B cell (primary cell): ENCODE measurements at regions not wholly inside any gene's neighbourhood (a gene's known extent, or its start where the extent isn't known, plus 50 kb on each side); places are given as distances from the start of the nearest gene placed in this dataset.

Experiments
- ATAC-seq: fragments of 200-7000 bp; cut with Tn5 transposase; one replicate; pipeline ENCODE4 v1.10.0; 2021; ENCODE audit warnings: low read depth, mild to moderate bottlenecking, moderate number of reproducible peaks, moderate library complexity
- CTCF ChIA-PET: fragments of 350-600 bp; sonication (Branson Sonifier 250); formaldehyde crosslinking; loops from one replicate; lab custom pipeline; 2021; ENCODE audit warnings: antibody characterized with exemption, inconsistent platforms; lab: Charles Lee
- POLR2A ChIA-PET: fragments of 350-600 bp; sonication (Branson Sonifier 250); formaldehyde crosslinking; loops from one replicate; lab custom pipeline; 2021; ENCODE audit warnings: antibody characterized with exemption; lab: Charles Lee
- DNase-seq: peaks from one replicate; pipeline ENCODE4 v3.0.0; 2013
- H2AFZ ChIP-seq: 2 replicates; pipeline ENCODE4 v1.6.1; 2012; ENCODE audit warnings: mild to moderate bottlenecking, low read depth, low read length; ENCODE audit not compliant: insufficient read depth, poor library complexity, severe bottlenecking
- H3K27ac ChIP-seq, 2 donors: 1 replicate in 1 of 2; 2 replicates in 1 of 2; pipeline ENCODE4 v1.5.1; 2012 to 2013; ENCODE audit warnings: low read length in 2 of 2, mild to moderate bottlenecking in 2 of 2, moderate library complexity in 1 of 2
- H3K27me3 ChIP-seq, 4 experiments: fragments of 200-600 bp in 1 of 4; sonication (generic) in 1 of 4; replicated peaks in 1 of 4; 1 replicate in 2 of 4; 2 replicates in 2 of 4; pipeline versions ENCODE4 v1.6.1 to v1.7.0; 2013 to 2016; ENCODE audit warnings: low read length in 3 of 4, mild to moderate bottlenecking in 2 of 4, mixed read lengths in 1 of 4, moderate library complexity in 1 of 4; ENCODE audit not compliant: insufficient read depth in 4 of 4, control insufficient read depth in 3 of 4; ENCODE audit errors: control extremely low read depth in 1 of 4
- H3K36me3 ChIP-seq, 2 experiments: replicated peaks in 1 of 2; 1 replicate in 1 of 2; 2 replicates in 1 of 2; pipeline versions ENCODE4 v1.6.1 to v1.7.1; 2013; ENCODE audit warnings: low read length in 1 of 2; ENCODE audit not compliant: insufficient read depth in 2 of 2, control insufficient read depth in 1 of 2; ENCODE audit errors: control extremely low read depth in 1 of 2, extremely low read depth in 1 of 2
- H3K4me1 ChIP-seq, 2 donors: fragments of 200-600 bp in 1 of 2; sonication (generic) in 1 of 2; 1 replicate in 1 of 2; 2 replicates in 1 of 2; pipeline versions ENCODE4 v1.5.1 to v1.6.1; 2013 to 2017; ENCODE audit warnings: low read length in 2 of 2; ENCODE audit not compliant: control insufficient read depth in 2 of 2, insufficient read depth in 2 of 2
- H3K4me2 ChIP-seq: replicated peaks from 2 replicates; pipeline ENCODE3; 2012; ENCODE audit warnings: mild to moderate bottlenecking, low read depth, low read length; ENCODE audit not compliant: poor library complexity, severe bottlenecking
- H3K4me3 ChIP-seq, 5 experiments: fragments of 200-600 bp in 1 of 5; sonication (generic) in 1 of 5; 1 replicate in 3 of 5; 2 replicates in 2 of 5; pipeline versions ENCODE4 v1.5.1 to v1.7.0; 2011 to 2016; ENCODE audit warnings: low read length in 4 of 5, mild to moderate bottlenecking in 4 of 5, low read depth in 2 of 5, control low read depth in 1 of 5, moderate library complexity in 1 of 5; ENCODE audit not compliant: insufficient read depth in 1 of 5; ENCODE audit errors: control extremely low read depth in 1 of 5, extremely low read depth in 1 of 5
- H3K79me2 ChIP-seq: fragments of 200-600 bp; sonication (generic); one replicate; pipeline ENCODE4 v1.6.0; 2016; ENCODE audit warnings: low read length; ENCODE audit not compliant: control insufficient read depth, insufficient read depth
- H3K9ac ChIP-seq: fragments of 200-600 bp; sonication (generic); 2 replicates; pipeline ENCODE4 v1.6.1; 2017; ENCODE audit warnings: mild to moderate bottlenecking, low read length, moderate library complexity
- H3K9me3 ChIP-seq, 3 donors: one replicate each; pipeline versions ENCODE4 v1.6.1 to v1.7.1; 2013; ENCODE audit warnings: low read length in 2 of 3; ENCODE audit not compliant: control insufficient read depth in 2 of 3, insufficient read depth in 1 of 3; ENCODE audit errors: control extremely low read depth in 1 of 3
- H4K20me1 ChIP-seq: 2 replicates; pipeline ENCODE4 v1.6.0; 2012; ENCODE audit warnings: mild to moderate bottlenecking, low read length; ENCODE audit not compliant: insufficient read depth, control insufficient read depth, poor library complexity, severe bottlenecking
- H3K27ac Mint-ChIP-seq: one replicate; pipeline ENCODE4 v1.8.0; 2021; ENCODE audit warnings: mixed read lengths
- H3K27me3 Mint-ChIP-seq: one replicate; pipeline ENCODE4 v1.8.0; 2021; ENCODE audit warnings: mixed read lengths
- H3K4me1 Mint-ChIP-seq: one replicate; pipeline ENCODE4 v1.8.0; 2021; ENCODE audit warnings: mixed read lengths
- H3K4me3 Mint-ChIP-seq: one replicate; pipeline ENCODE4 v1.8.0; 2021; ENCODE audit warnings: mixed read lengths
- H3K9me3 Mint-ChIP-seq: one replicate; pipeline ENCODE4 v1.8.0; 2022; ENCODE audit warnings: mixed read lengths; ENCODE audit not compliant: insufficient read depth
- CTCF ChIP-seq: fragments of 200-600 bp; IDR thresholded peaks from one replicate; pipeline ENCODE4 v1.8.0; 2022; ENCODE audit warnings: antibody characterized with exemption, mild to moderate bottlenecking
- EZH2 ChIP-seq: IDR thresholded peaks from 2 replicates; pipeline ENCODE4 v1.6.1; 2012; ENCODE audit warnings: borderline replicate concordance, low read depth, mild to moderate bottlenecking, moderate library complexity, low read length; ENCODE audit not compliant: insufficient read depth, poor library complexity, severe bottlenecking
- WGBS: methylation state at CpG from one replicate; pipeline ENCODE4 v1.1.5; 2013; ENCODE audit warnings: missing lambda C conversion rate; ENCODE audit not compliant: insufficient coverage; 5-methylcytosine and 5-hydroxymethylcytosine counted together
- intact Hi-C: fragments of 100-400 bp; cut with micrococcal nuclease; formaldehyde crosslinking; loops from one replicate; pipeline ENCODE4 v1.10.0; 2022

- ChIA-PET CTCF (no interaction called here), POLR2A (no interaction called here)
- 85% methylated on average over 3 of the region's 6 CpGs for WGBS
- H2AFZ ChIP-seq: no peak overlapping the region
- H3K4me1 ChIP-seq: no peaks in the 10 kb centered on the region
- H3K27ac ChIP-seq: no peak overlapping the region
- H3K4me3 ChIP-seq: no peak overlapping the region
- H3K4me2 ChIP-seq: no peak overlapping the region
- Mint-ChIP-seq H3K4me3 (no peak overlapping the region), H3K27me3 (peaks cover 7% of the 10 kb centered on the region), H3K27ac (no peak overlapping the region), H3K4me1 (no peaks in the 10 kb centered on the region), H3K9me3 (no peaks in the 10 kb centered on the region)
- no peak overlapping the region for H3K9ac ChIP-seq
- H3K27me3 ChIP-seq: no peaks in the 10 kb centered on the region
- peaks cover 0 to 2% (median 0%) of the 10 kb centered on the region in 3 donors for H3K9me3 ChIP-seq
- intact Hi-C loops: no loop called here
- no peaks in the 10 kb centered on the region for H3K36me3 ChIP-seq
- DNase-seq: no peak
- ATAC-seq: no peak
- H3K79me2 ChIP-seq: no peaks in the 10 kb centered on the region
- H4K20me1 ChIP-seq: no peaks in the 10 kb centered on the region
- TF ChIP-seq CTCF (no peak), EZH2 (no peak)
Measured at GRCh38 chr3:64303401-64303800, 78.1 kb upstream of the PRICKLE2 start.

GRCh38 chr3:64301476-64301875, 76.2 kb upstream of the PRICKLE2 start:
- ChIA-PET CTCF (no interaction called here), POLR2A (no interaction called here)
- H3K4me1 Mint-ChIP-seq: no peaks in the 10 kb centered on the region
- Histone ChIP-seq H3K27ac (no peak overlapping the region), H3K79me2 (no peaks in the 10 kb centered on the region), H4K20me1 (no peaks in the 10 kb centered on the region), H3K4me3 (no peak overlapping the region), H3K9me3 (peaks cover 0 to 6% (median 3%) of the 10 kb centered on the region in 3 donors), H3K4me2 (no peak overlapping the region), H3K9ac (no peak overlapping the region), H3K4me1 (no peaks in the 10 kb centered on the region), H3K27me3 (no peaks in the 10 kb centered on the region), H2AFZ (no peak overlapping the region), H3K36me3 (no peaks in the 10 kb centered on the region)
- H3K27me3 Mint-ChIP-seq: peaks cover 10% of the 10 kb centered on the region
- no peak overlapping the region for H3K4me3 Mint-ChIP-seq
- intact Hi-C loops: no loop called here
- ATAC-seq (no peak), DNase-seq (no peak)
- no peak overlapping the region for H3K27ac Mint-ChIP-seq
- TF ChIP-seq EZH2: no peak
- no peak for TF ChIP-seq CTCF
- 94% methylated on average over 2 of the region's 2 CpGs for WGBS
- H3K9me3 Mint-ChIP-seq: peaks cover 7% of the 10 kb centered on the region
